ENCODE measurements at regions not wholly inside any gene's neighbourhood (a gene's known extent, or its start where the extent isn't known, plus 50 kb on each side); places are given as distances from the start of the nearest gene placed in this dataset.
"Not testable (repeated sequence)": the region's sequence is repeated elsewhere in the genome, so short reads cannot be mapped to it uniquely, and the experiment has no call there.

DNA sequence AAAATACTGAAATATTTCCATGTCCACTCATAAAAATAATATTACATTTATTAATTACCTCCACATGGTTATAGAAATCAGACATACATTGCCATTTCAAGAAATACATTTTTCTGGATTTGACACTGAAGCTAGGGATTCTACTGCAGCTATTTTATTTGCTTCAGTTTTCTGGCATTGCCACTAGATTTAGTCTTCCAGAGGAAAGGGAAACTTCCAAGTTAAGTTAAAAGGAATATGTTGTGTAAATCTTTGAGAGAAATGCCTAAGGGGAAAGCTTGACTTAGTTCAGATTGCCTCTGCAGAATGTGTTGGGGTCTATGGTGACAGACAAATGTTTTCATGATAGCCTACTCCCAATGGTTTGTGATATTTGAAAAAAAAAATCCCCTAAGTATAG is 1631.3 kb downstream of the PCDH18 start:
- Histone ChIP-seq H3K9me3 (no peaks in the 10 kb centered on the region), H3K4me3 (no peak overlapping the region), H3K4me1 (no peaks in the 10 kb centered on the region), H3K27ac (no peak overlapping the region), H3K4me2 (no peak overlapping the region)
- ChIA-PET POLR2A (no interaction called here), CTCF (no interaction called here)
- TF ChIP-seq FOSB (CRISPR knock-in tag; IDR thresholded peaks at IDR 0.05) (no peak), RFX5 (IDR thresholded peaks at IDR 0.05) (no peak), JUNB (IDR thresholded peaks at IDR 0.05) (no peak), SMC3 (IDR thresholded peaks at IDR 0.05) (no peak), KDM5A (IDR thresholded peaks at IDR 0.05) (no peak), EHF (CRISPR knock-in tag; IDR thresholded peaks at IDR 0.05) (no peak), POLR2AphosphoS2 (conservative IDR thresholded peaks at IDR 0.05; ENCODE audit: low read length) (no peak), SREBF2 (IDR thresholded peaks at IDR 0.05) (no peak), CHD2 (IDR thresholded peaks at IDR 0.05; ENCODE audit: low read length, partially characterized antibody) (no peak), NFE2L2 (conservative IDR thresholded peaks at IDR 0.05; ENCODE audit: low read length) (no peak), HOXB13 (CRISPR knock-in tag; IDR thresholded peaks at IDR 0.05; ENCODE audit: low read depth) (no peak), CBX2 (IDR thresholded peaks at IDR 0.05; ENCODE audit: borderline replicate concordance, low read depth) (no peak), POLR2A (IDR thresholded peaks at IDR 0.05; ENCODE audit: low read length) (no peak), GATA3 (IDR thresholded peaks at IDR 0.05; ENCODE audit: borderline replicate concordance) (no peak), FOXS1 (CRISPR knock-in tag; IDR thresholded peaks at IDR 0.05) (no peak)
- TF ChIP-seq, protein P1, sequence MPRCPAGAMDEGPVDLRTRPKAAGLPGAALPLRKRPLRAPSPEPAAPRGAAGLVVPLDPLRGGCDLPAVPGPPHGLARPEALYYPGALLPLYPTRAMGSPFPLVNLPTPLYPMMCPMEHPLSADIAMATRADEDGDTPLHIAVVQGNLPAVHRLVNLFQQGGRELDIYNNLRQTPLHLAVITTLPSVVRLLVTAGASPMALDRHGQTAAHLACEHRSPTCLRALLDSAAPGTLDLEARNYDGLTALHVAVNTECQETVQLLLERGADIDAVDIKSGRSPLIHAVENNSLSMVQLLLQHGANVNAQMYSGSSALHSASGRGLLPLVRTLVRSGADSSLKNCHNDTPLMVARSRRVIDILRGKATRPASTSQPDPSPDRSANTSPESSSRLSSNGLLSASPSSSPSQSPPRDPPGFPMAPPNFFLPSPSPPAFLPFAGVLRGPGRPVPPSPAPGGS (IDR thresholded peaks at IDR 0.05): no peak
- TF ChIP-seq, protein P2, sequence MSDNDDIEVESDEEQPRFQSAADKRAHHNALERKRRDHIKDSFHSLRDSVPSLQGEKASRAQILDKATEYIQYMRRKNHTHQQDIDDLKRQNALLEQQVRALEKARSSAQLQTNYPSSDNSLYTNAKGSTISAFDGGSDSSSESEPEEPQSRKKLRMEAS (IDR thresholded peaks at IDR 0.05): no peak
- TF ChIP-seq, protein P3, sequence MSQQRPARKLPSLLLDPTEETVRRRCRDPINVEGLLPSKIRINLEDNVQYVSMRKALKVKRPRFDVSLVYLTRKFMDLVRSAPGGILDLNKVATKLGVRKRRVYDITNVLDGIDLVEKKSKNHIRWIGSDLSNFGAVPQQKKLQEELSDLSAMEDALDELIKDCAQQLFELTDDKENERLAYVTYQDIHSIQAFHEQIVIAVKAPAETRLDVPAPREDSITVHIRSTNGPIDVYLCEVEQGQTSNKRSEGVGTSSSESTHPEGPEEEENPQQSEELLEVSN (IDR thresholded peaks at IDR 0.05; ENCODE audit: borderline replicate concordance, low read depth): no peak
- no peak for ATAC-seq
- DNase-seq (ENCODE audit: low read depth in 1 of 2, low spot score in 1 of 2): no peak
- FAIRE-seq: no peak

DNA sequence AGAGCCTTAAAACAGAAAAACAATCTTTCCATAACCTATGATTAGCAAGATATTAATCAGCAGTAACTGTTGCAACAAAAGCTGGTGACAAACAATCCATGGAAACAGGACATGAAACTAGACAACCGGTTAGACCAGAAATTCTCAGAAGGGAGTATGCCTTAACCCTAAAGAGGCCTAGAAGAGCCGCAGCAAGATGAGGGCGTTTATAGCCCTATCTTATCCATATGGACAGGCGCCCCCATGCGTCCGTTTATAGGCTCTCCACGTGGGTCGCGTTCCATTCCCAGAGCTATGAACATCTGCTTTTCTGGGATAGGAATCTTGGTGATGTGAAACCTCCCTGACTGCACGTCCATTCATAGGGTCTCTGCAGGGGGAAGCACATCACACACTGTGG is 1662.7 kb upstream of the PABPC4L start:
- 12% methylated on average over 10 of the region's 10 CpGs for WGBS (ENCODE audit: missing lambda C conversion rate)
- H3K9me3 ChIP-seq, H3K27ac ChIP-seq, H3K4me1 ChIP-seq, H3K4me3 ChIP-seq, H3K4me2 ChIP-seq, ATAC-seq, FAIRE-seq, POLR2A ChIA-PET: not testable (repeated sequence)
- TF ChIP-seq, protein P4, sequence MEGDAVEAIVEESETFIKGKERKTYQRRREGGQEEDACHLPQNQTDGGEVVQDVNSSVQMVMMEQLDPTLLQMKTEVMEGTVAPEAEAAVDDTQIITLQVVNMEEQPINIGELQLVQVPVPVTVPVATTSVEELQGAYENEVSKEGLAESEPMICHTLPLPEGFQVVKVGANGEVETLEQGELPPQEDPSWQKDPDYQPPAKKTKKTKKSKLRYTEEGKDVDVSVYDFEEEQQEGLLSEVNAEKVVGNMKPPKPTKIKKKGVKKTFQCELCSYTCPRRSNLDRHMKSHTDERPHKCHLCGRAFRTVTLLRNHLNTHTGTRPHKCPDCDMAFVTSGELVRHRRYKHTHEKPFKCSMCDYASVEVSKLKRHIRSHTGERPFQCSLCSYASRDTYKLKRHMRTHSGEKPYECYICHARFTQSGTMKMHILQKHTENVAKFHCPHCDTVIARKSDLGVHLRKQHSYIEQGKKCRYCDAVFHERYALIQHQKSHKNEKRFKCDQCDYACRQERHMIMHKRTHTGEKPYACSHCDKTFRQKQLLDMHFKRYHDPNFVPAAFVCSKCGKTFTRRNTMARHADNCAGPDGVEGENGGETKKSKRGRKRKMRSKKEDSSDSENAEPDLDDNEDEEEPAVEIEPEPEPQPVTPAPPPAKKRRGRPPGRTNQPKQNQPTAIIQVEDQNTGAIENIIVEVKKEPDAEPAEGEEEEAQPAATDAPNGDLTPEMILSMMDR (IDR thresholded peaks at IDR 0.05): peak; percentile 24; the same call in 2 of the 3 replicates
- peak; percentile 33; the same call in 1 of the 3 replicates for TF ChIP-seq SMC3 (IDR thresholded peaks at IDR 0.05)
- TF ChIP-seq RAD21 (conservative IDR thresholded peaks at IDR 0.05 in 1 of 2, IDR thresholded peaks at IDR 0.05 in 1 of 2): peak; percentile 16 to 24; a peak in 1 of 5 replicates
- CTCF ChIA-PET: interaction anchor here (0.7 kb wide), 1 partner anchor 19 kb away, joined by 4 read pairs; no protein-coding TSS in a partner anchor
- DNase-seq (ENCODE audit: low read depth in 1 of 2, low spot score in 1 of 2): peak in 1 of 2 experiments; percentile 37

DNA sequence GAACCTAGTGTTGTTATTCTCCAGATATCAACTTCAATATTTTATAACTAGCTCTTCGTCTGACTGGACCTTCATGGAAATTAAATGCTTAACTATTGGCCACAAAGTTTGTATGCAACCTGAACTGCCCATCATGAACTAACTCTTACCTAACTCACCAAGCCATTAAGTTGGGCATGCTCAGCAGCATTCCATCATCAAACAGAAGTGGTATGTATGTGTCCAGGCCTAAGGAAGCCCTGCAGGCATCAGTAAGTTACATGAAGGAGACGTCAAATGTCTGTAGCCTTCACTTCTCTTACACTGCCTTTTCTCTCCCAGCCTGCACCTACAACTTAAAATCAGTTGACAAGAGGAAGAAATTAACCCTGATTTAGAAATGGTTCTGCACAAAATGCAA is 1639.2 kb upstream of the PABPC4L start:
- H3K4me1 ChIP-seq: peaks cover 4% of the 10 kb centered on the region; the same call in 1 of the 3 replicates
- no peak overlapping the region for H3K4me3 ChIP-seq
- DNase-seq (ENCODE audit: low read depth in 1 of 2, low spot score in 1 of 2) (no peak), ATAC-seq (no peak), FAIRE-seq (no peak)
- ChIA-PET POLR2A (no interaction called here), CTCF (no interaction called here)
- H3K4me2 ChIP-seq: no peak overlapping the region
- H3K27ac ChIP-seq: no peak overlapping the region
- TF ChIP-seq HOXB13 (CRISPR knock-in tag; IDR thresholded peaks at IDR 0.05; ENCODE audit: low read depth) (no peak), NR3C1 (IDR thresholded peaks at IDR 0.05) (no peak), EHF (CRISPR knock-in tag; IDR thresholded peaks at IDR 0.05) (no peak), POLR2A (IDR thresholded peaks at IDR 0.05; ENCODE audit: low read length) (no peak), RFX5 (IDR thresholded peaks at IDR 0.05) (no peak), FOXS1 (CRISPR knock-in tag; IDR thresholded peaks at IDR 0.05) (no peak), CHD4 (IDR thresholded peaks at IDR 0.05; ENCODE audit: borderline replicate concordance) (no peak), FOSB (CRISPR knock-in tag; IDR thresholded peaks at IDR 0.05) (no peak)
- TF ChIP-seq, protein P5, sequence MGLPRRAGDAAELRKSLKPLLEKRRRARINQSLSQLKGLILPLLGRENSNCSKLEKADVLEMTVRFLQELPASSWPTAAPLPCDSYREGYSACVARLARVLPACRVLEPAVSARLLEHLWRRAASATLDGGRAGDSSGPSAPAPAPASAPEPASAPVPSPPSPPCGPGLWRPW (IDR thresholded peaks at IDR 0.05): no peak
- TF ChIP-seq, protein P2 (IDR thresholded peaks at IDR 0.05): no peak
- H3K9me3 ChIP-seq: no peaks in the 10 kb centered on the region
- WGBS (ENCODE audit: missing lambda C conversion rate): 61% methylated on average over 2 of the region's 2 CpGs

Data from A549 (cell line).